ENCODE measurements at regions not wholly inside any gene's neighbourhood (a gene's known extent, or its start where the extent isn't known, plus 50 kb on each side); places are given as distances from the start of the nearest gene placed in this dataset.

- ATAC-seq (ENCODE audit: low read depth): no peak
- Histone ChIP-seq H4K91ac (ENCODE audit: insufficient read depth, low read depth, low read length) (no peak overlapping the region), H3K4me3 (ENCODE audit: insufficient read depth, low read depth, low read length) (no peak overlapping the region), H3K14ac (replicated peaks; ENCODE audit: low read depth, low read length) (no peak overlapping the region), H3K18ac (ENCODE audit: low read depth, low read length) (no peak overlapping the region), H2BK20ac (ENCODE audit: low read depth, low read length) (no peak overlapping the region), H4K5ac (ENCODE audit: low read depth, low read length) (no peak overlapping the region), H3K23ac (ENCODE audit: low read depth, low read length) (no peak overlapping the region), H3K36me3 (ENCODE audit: control insufficient read depth, insufficient read depth, low read length) (no peaks in the 10 kb centered on the region), H2BK15ac (ENCODE audit: low read depth, low read length) (no peak overlapping the region), H3K79me1 (ENCODE audit: low read depth in 1 of 2, low read length in 2 of 2) (no peaks in the 10 kb centered on the region), H3K27ac (ENCODE audit: insufficient read depth, low read length) (no peak overlapping the region), H4K8ac (ENCODE audit: low read depth in 2 of 2, low read length in 2 of 2) (no peak overlapping the region), H3K27me3 (ENCODE audit: control insufficient read depth, insufficient read depth, low read length) (peaks cover 3% of the 10 kb centered on the region; the same call in 1 of the 2 replicates), H3K56ac (ENCODE audit: extremely low read depth, insufficient read depth, low read length) (no peak overlapping the region), H2AFZ (replicated peaks; ENCODE audit: low read length, poor library complexity) (no peak overlapping the region), H3K9me3 (ENCODE audit: control insufficient read depth, insufficient read depth, low read length) (no peaks in the 10 kb centered on the region), H3K4me2 (ENCODE audit: low read depth, low read length) (no peak overlapping the region), H2AK9ac (replicated peaks; ENCODE audit: low read depth, low read length, poor library complexity) (no peak overlapping the region), H3K4ac (ENCODE audit: low read depth, low read length) (no peak overlapping the region), H3K4me1 (ENCODE audit: control insufficient read depth, insufficient read depth, low read length) (peaks cover 2% of the 10 kb centered on the region; the same call in 1 of the 2 replicates), H4K20me1 (ENCODE audit: insufficient read depth, low read length) (no peaks in the 10 kb centered on the region), H3K9me1 (ENCODE audit: insufficient read depth, low read length) (no peaks in the 10 kb centered on the region; the same call in 1 of the 2 replicates), H3K9ac (ENCODE audit: low read depth, low read length) (no peak overlapping the region), H2AK5ac (ENCODE audit: low read depth, low read length) (no peak overlapping the region), H2BK120ac (ENCODE audit: low read depth, low read length) (no peak overlapping the region), H2BK5ac (ENCODE audit: low read depth, low read length, poor library complexity, severe bottlenecking) (no peak overlapping the region)
- dilution Hi-C loops (cut with HindIII; ENCODE audit: low sequenced_read_pairs, unreplicated experiment) (no loop called here), in situ Hi-C loops (cut with MboI; ENCODE audit: low sequenced_read_pairs) (no loop called here), intact Hi-C loops (cut with micrococcal nuclease) (no loop called here)
- CTCF ChIA-PET: no interaction called here
- WGBS, 2 experiments (ENCODE audit: extremely low coverage in 2 of 2, insufficient read length in 1 of 2): 67% methylated on average over 1 of the region's 7 CpGs; no CpG with 5 or more reads in 1 of the 2 experiments
- TF ChIP-seq CEBPB (IDR thresholded peaks at IDR 0.05; ENCODE audit: low read depth, low read length) (no peak), RAD21 (IDR thresholded peaks at IDR 0.05; ENCODE audit: low read length) (no peak), RCOR1 (IDR thresholded peaks at IDR 0.05; ENCODE audit: insufficient replicate concordance, low read length) (no peak), RFX5 (IDR thresholded peaks at IDR 0.05; ENCODE audit: low read depth, low read length) (no peak), BHLHE40 (IDR thresholded peaks at IDR 0.05; ENCODE audit: low read depth, low read length) (no peak), POLR2A (IDR thresholded peaks at IDR 0.05; ENCODE audit: low read depth, low read length) (no peak), FOS (IDR thresholded peaks at IDR 0.05; ENCODE audit: low read depth, low read length) (no peak), CHD1 (IDR thresholded peaks at IDR 0.05; ENCODE audit: low read depth, low read length) (no peak), MAZ (IDR thresholded peaks at IDR 0.05; ENCODE audit: borderline replicate concordance, low read depth, low read length) (no peak), SMC3 (IDR thresholded peaks at IDR 0.05; ENCODE audit: low read depth, low read length) (no peak), NFE2L2 (IDR thresholded peaks at IDR 0.05; ENCODE audit: low read depth, low read length) (no peak), USF2 (IDR thresholded peaks at IDR 0.05; ENCODE audit: low read depth, low read length) (no peak), MXI1 (IDR thresholded peaks at IDR 0.05; ENCODE audit: borderline replicate concordance, low read depth, low read length) (no peak), MAFK (IDR thresholded peaks at IDR 0.05; ENCODE audit: low read depth, low read length) (no peak)
- TF ChIP-seq, protein P1, sequence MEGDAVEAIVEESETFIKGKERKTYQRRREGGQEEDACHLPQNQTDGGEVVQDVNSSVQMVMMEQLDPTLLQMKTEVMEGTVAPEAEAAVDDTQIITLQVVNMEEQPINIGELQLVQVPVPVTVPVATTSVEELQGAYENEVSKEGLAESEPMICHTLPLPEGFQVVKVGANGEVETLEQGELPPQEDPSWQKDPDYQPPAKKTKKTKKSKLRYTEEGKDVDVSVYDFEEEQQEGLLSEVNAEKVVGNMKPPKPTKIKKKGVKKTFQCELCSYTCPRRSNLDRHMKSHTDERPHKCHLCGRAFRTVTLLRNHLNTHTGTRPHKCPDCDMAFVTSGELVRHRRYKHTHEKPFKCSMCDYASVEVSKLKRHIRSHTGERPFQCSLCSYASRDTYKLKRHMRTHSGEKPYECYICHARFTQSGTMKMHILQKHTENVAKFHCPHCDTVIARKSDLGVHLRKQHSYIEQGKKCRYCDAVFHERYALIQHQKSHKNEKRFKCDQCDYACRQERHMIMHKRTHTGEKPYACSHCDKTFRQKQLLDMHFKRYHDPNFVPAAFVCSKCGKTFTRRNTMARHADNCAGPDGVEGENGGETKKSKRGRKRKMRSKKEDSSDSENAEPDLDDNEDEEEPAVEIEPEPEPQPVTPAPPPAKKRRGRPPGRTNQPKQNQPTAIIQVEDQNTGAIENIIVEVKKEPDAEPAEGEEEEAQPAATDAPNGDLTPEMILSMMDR (conservative IDR thresholded peaks at IDR 0.05; ENCODE audit: low read depth, low read length): no peak
- TF ChIP-seq, protein P2, sequence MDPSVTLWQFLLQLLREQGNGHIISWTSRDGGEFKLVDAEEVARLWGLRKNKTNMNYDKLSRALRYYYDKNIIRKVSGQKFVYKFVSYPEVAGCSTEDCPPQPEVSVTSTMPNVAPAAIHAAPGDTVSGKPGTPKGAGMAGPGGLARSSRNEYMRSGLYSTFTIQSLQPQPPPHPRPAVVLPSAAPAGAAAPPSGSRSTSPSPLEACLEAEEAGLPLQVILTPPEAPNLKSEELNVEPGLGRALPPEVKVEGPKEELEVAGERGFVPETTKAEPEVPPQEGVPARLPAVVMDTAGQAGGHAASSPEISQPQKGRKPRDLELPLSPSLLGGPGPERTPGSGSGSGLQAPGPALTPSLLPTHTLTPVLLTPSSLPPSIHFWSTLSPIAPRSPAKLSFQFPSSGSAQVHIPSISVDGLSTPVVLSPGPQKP (IDR thresholded peaks at IDR 0.05; ENCODE audit: borderline replicate concordance, low read depth, low read length): no peak
- DNase-seq: no peak
- POLR2A ChIA-PET (ENCODE audit: unreplicated experiment): no interaction called here
- no TSS peak for BruUV-seq (replicated peaks)
Observed at GRCh38 chr5:173806270-173807035, 81.7 kb upstream of the CPEB4 start.
